GM12865 (cell line): ENCODE measurements at regions not wholly inside any gene's neighbourhood (a gene's known extent, or its start where the extent isn't known, plus 50 kb on each side); places are given as distances from the start of the nearest gene placed in this dataset.

Experiments used
- DNase-seq: peaks from one replicate; pipeline ENCODE4 v3.0.0; 2010; ENCODE audit warnings: low read depth
- H3K4me3 ChIP-seq: 2 replicates; pipeline ENCODE4 v1.5.1; 2011; ENCODE audit warnings: mild to moderate bottlenecking, low read depth, low read length, control low read depth
- CTCF ChIP-seq: IDR thresholded peaks from 2 replicates; pipeline ENCODE4 v1.5.1; 2011; ENCODE audit warnings: low read length, control low read depth, low read depth, inconsistent platforms; ENCODE audit not compliant: insufficient read depth; ENCODE audit errors: missing control alignments

- DNase-seq = no peak
- H3K4me3 ChIP-seq = no peak overlapping the region
- no peak for TF ChIP-seq CTCF
Measured at GRCh38 chr12:112741106-112741505, 50.4 kb upstream of the RPH3A start.
